ENCODE measurements at regions not wholly inside any gene's neighbourhood (a gene's known extent, or its start where the extent isn't known, plus 50 kb on each side); places are given as distances from the start of the nearest gene placed in this dataset.

DNA sequence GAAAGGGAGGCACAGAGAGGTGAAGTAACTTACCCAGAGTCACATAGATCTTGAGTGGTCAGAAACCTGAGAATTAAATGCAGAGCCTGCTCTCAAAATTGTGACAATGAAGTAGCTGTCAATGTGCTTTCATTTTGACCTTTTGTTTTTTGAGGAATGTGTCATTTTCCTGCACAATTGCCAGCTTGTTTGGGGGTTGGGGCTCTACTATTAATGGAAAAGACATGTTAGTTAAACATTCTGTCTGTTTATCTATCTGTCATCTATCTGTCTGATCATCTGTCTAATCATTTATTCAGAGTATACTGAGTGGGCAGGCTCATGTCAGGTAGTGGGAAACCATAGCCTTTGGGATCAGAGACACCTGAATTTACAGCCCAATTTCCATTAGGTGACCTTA is 428.4 kb downstream of the TSN start:
- no peak for DNase-seq

DNA sequence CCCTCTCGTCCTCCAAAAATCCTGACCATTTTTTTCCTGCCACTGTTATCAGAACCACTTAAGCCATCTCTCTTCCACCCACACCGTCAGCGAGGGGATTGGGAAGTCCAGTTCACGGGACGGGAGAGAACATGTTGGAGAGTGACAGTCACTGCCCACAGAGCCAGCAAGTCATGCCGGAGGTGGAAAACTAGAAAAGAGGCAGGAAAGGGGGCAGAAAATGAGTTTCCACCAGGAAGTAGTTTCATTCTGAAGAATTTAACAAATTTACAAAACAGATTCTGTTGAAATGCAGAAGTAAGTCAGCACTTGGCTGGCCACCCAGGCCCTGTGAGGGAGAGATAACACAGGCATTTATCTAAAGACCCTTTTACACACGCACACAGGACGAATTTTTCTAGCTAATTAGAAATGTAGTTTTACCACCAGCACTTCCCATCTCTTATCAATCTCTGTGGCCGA is 431.3 kb downstream of the TSN start:
- no peak for DNase-seq

DNA sequence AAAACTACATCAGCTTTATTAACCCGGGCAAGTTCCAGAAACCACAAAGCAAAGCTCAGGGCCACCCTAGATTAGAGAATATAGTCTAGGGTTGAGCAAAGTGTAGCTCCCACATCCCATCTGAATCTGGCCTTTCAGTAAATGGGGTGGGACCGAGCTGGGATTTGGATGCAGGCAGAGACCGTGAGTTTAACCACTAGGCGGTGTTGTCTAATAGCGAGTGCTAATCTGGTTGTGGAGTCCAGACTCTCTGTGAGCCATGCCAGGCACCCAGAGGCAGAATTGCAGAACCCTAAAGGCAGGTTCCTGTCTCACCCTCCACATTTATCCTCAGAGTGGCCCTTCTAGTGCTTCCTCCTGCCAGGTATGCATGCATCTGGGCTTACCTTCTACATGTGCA is 435.9 kb downstream of the TSN start:
- DNase-seq: no peak

DNA sequence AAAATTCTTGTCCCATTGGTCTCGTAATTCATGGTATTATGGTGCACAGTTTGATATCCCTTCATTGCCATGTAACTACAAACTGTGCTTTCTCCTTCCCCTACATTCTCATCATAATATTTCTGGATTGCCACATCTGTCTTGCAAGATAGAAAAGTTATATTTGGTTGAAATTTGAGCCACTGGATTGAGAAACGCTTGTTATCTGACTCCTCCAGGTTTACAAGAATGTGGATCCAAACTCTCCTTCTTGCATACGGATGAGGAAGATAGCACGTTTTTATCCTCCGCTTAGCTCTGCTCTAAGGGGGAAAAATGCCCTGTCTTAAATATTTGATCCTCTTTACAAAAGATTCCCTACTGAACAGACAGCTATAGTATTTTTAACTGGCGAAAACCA is 438.2 kb downstream of the TSN start:
- DNase-seq: no peak

DNA sequence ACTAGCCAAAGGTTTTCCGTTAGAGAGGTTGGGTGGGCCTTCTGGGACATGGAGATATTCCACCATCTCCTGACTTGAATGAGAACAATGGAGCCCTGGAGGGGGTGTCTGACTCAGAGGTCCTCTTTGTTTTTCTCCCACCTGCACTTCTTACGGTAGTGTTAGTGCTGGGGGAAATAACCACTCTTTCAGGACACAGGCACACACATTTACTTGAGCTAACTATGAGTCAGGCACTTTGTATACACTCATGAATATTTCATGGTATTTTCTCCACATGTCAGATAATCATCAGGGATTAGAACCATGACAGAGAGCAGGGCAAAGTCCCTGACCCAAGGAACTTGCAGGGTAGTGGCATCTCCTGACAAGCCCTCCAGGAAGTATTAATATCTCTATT is 439.1 kb downstream of the TSN start:
- no peak for DNase-seq

DNA sequence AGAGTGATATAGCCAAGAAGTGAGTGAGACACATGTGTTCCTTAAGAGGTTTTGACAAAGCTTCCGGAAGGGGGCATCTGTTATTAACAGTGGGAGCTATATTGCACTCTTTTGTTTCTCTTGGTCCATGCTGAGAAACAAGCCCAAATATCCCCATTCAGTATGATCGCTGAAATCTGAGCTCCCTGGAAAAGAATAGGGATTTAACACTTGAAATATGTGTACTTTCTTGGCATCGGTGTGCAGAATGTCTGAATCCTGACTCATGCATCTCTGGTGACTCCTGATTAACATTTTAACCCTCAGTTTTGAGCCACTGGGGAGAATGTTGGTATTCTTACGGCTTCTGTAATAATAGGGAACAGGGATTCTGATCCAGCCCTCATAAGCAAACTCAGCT is 448.1 kb downstream of the TSN start:
- DNase-seq: no peak

- DNase-seq: no peak
Measured at GRCh38 chr2:122205641-122206040, 450.2 kb downstream of the TSN start.

DNA sequence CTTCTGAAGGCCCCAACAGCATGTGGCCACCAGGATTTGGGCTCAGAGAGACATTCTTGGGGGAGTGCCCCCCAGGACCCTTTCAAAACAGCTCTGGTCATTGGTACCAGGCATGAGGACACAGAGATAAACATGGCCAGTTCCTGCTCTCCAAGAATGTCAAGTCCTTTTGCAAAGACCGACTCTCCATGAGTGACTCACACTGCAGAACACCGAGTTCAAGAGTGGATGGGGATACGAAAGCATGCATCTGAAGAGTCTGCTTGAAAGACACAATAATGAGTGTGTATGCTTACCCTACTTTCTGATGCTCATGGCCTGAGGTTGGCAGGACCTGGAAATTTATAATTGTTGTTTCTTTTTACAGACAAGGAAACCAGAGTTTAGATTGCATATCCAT is 450.6 kb downstream of the TSN start:
- no peak for DNase-seq

DNA sequence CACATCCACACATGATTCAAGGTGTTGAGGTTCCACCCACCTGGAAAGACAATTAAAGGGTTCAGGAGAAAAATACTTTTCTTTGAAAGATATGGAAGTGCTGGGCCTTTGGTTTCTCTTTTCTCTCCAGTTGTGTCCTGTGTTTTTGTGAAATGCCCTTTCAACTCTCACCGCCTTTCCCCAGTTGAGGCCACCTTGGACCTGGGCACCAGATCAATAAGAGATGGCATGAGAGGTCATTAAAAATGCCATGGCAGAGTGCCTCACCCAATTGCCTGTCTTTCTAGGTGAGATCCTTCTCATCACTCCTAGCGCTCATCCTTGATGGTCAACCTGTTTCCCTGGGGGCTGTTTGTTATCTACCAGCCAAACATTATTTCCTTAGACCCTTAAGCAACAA is 453.9 kb downstream of the TSN start:
- no peak for DNase-seq

DNA sequence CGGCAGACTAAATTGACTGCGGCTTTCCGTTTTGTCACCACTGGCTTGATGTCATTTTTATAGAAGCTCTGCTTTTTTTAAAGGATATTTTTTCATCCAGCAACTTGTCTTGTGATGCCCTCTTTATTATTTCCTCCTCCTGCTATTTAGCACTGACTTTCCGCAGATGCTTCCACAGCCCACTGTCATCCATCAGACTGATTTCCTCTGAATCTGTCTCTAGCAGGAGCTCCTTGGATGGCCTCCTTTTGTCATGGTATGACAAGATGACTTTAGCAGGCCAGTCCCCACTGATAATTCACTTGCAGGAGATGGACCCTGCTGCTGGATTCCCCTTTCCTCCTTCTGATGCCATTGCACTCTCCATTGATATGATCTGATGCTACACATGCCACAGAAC is 454.6 kb downstream of the TSN start:
- no peak for DNase-seq

GRCh38 chr2:122210898-122211856 is 455.7 kb downstream of the TSN start:
- DNase-seq: no peak

DNA sequence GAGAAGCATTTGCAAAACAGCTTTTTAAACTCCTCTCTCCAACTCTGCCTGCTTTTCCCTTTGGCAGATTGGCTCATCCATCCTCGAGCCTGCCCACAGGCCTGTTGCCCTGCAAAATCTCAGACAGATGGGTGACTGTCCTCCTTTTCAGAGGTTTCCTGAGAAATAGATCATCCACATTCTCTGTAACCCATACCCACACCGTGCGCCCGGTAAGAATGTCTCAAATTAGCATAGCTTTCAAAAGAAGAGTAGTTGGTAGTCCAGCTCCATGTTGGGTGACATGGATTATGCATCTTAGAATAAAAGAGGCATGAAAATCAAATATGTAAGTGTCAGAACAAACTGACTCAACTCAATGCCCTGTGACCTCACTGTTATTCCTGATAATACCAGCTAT is 457.9 kb downstream of the TSN start:
- no peak for DNase-seq

- no peak for DNase-seq
Measured at GRCh38 chr2:122216071-122216470, 460.6 kb downstream of the TSN start.

DNA sequence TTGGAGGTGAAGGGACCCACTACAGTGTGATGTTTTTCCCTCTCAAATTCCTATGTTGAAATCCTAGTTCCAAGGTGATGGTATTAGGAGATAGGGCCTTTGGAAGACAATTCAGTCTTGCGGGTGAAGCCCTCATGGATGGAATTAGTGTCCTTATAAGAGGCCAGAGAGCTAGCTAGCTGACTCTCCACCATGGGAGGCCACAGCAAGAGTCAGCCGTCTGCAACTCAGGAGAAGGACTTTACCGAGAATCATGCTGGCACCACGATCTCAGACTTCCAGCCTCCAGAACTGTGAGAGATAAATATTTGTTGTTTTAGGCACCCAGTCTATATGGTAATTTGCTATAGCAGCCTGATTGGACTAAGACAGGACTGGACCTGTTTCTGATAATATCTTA is 461.4 kb downstream of the TSN start:
- no peak for DNase-seq

GRCh38 chr2:122218596-122218995 is 463.1 kb downstream of the TSN start:
- no peak for DNase-seq

- no peak for DNase-seq
Measured at GRCh38 chr2:122219504-122219903, 464.1 kb downstream of the TSN start.

GRCh38 chr2:122221665-122222064 is 466.2 kb downstream of the TSN start:
- DNase-seq: no peak

GRCh38 chr2:122231296-122231695 is 475.8 kb downstream of the TSN start:
- no peak for DNase-seq

- no peak for DNase-seq
Measured at GRCh38 chr2:122233372-122233771, 477.9 kb downstream of the TSN start.

- DNase-seq: no peak
Measured at GRCh38 chr2:122236152-122236874, 480.9 kb downstream of the TSN start.

GRCh38 chr2:122236925-122237324 is 481.5 kb downstream of the TSN start:
- no peak for DNase-seq

GRCh38 chr2:122237450-122237849 is 482.0 kb downstream of the TSN start:
- DNase-seq: no peak

GRCh38 chr2:122238006-122238559 is 482.6 kb downstream of the TSN start:
- no peak for DNase-seq

DNA sequence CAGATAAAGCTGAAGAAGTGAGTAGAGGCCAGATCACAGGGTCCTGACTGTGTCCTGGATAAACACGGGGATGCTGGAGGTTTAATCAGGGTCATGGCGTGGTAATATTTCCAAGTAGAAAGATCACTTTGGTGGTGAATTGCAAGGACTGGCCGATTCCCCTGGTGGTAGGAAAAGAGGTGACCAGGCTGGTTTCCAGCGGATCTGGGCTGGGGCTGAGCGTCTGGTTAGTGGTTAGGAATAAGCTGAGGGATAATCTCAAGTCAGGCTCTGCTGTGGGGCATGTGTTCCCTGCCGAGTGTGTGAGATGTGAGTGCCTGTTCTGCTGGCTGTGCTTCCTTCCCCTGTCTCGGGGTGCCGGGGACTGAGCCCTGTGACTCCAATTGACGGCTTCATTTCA is 484.0 kb downstream of the TSN start:
- no peak for DNase-seq

All from NCI-H187 (cell line).